ENCODE measurements at regions not wholly inside any gene's neighbourhood (a gene's known extent, or its start where the extent isn't known, plus 50 kb on each side); places are given as distances from the start of the nearest gene placed in this dataset.

DNA sequence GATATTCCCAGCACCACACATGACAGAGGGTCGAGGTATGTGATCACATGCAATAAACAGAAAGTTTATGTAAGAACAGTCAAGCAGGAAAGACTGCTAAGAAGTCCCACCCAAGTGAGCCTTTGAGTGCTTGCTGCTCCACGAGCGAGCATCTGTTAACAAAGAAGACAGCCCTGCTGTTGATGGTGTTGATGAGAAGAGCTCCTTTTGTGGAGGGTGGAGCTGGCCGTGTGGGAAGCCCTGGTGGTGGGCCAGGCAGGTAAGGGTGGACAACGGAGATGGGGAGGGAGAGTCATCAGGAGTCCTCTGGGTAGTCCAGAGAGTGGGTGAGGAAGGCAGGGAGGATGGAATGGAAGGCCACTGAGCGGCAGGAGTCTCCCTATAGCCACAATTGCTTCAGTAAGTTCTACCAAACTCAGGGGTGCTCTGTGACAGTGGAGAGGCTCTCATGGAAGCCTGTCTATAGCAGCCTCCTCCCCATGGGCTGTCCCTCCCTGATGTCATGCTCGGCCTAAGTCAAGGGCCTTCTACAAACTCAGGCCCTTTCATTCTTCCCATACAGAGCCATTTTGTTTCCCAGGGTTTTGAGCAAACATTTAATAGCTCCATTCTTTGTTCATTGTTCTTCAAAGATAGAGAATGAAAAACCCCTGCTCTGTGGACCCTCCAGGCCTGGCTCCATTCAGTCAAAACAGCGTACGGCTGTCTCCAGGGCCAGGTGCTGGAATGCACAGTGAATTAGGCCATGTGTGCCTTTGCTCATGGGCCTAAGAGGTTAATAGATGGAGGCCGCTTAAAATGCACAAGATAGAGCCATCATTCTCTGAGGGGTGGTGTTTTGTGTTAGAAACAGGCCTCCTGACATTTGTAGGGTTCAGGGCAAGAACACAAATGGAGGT is 494.2 kb upstream of the RAB6C start:
- TF ChIP-seq, protein P1, sequence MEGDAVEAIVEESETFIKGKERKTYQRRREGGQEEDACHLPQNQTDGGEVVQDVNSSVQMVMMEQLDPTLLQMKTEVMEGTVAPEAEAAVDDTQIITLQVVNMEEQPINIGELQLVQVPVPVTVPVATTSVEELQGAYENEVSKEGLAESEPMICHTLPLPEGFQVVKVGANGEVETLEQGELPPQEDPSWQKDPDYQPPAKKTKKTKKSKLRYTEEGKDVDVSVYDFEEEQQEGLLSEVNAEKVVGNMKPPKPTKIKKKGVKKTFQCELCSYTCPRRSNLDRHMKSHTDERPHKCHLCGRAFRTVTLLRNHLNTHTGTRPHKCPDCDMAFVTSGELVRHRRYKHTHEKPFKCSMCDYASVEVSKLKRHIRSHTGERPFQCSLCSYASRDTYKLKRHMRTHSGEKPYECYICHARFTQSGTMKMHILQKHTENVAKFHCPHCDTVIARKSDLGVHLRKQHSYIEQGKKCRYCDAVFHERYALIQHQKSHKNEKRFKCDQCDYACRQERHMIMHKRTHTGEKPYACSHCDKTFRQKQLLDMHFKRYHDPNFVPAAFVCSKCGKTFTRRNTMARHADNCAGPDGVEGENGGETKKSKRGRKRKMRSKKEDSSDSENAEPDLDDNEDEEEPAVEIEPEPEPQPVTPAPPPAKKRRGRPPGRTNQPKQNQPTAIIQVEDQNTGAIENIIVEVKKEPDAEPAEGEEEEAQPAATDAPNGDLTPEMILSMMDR (IDR thresholded peaks at IDR 0.05) = no peak
- TF ChIP-seq POLR2A (IDR thresholded peaks at IDR 0.05) = no peak
- no peak for TF ChIP-seq EP300 (IDR thresholded peaks at IDR 0.05)
